Progenitor cell of endocrine pancreas (in vitro differentiated cells): ENCODE measurements at regions not wholly inside any gene's neighbourhood (a gene's known extent, or its start where the extent isn't known, plus 50 kb on each side); places are given as distances from the start of the nearest gene placed in this dataset.

Experiments used
- DNase-seq: peaks from one replicate; pipeline ENCODE4 v3.0.0; 2021; ENCODE audit warnings: low spot score; ENCODE audit not compliant: unreplicated experiment
- H3K27ac Mint-ChIP-seq: 2 replicates; pipeline ENCODE4 v1.8.0; 2021; ENCODE audit warnings: mild to moderate bottlenecking, moderate library complexity, mixed read lengths
- H3K27me3 Mint-ChIP-seq: 2 replicates; pipeline ENCODE4 v1.8.0; 2021; ENCODE audit warnings: mixed read lengths
- H3K36me3 Mint-ChIP-seq: 2 replicates; pipeline ENCODE4 v1.8.0; 2022; ENCODE audit warnings: mixed read lengths; ENCODE audit not compliant: insufficient read depth
- H3K4me1 Mint-ChIP-seq: 2 replicates; pipeline ENCODE4 v1.8.0; 2021; ENCODE audit warnings: low read depth, mixed read lengths
- H3K4me3 Mint-ChIP-seq: 2 replicates; pipeline ENCODE4 v1.8.0; 2021; ENCODE audit warnings: low read depth, mild to moderate bottlenecking, moderate library complexity, mixed read lengths
- H3K9me3 Mint-ChIP-seq: 2 replicates; pipeline ENCODE4 v1.8.0; 2021; ENCODE audit warnings: low read depth, mixed read lengths
- TF ChIP-seq, protein P1 (sequence below): fragments of 200-600 bp; sonication (generic); IDR thresholded peaks from one replicate; pipeline ENCODE4 v1.5.0; 2021; ENCODE audit warnings: antibody characterized with exemption, mild to moderate bottlenecking; ENCODE audit not compliant: unreplicated experiment

DNA sequence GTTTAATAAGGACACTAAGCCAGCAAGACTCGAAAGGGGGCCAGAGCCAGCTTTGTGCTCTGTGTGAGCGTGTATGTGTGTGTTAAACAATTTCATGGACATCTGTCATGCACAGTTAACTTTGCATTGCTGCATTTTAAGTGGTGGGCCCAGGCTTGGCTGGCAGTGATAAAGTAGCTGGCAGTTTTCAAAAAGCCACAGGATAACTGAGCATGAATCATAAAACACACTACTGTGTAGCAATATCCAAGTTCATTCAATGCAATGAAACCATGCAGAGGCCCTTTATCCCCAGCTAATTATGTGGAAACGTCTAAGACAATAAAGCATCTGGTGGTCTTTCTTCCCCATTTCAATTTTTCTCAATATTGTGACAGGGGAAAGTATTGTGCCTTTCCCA is 132.9 kb downstream of the NKX6-1 start:
- DNase-seq, result no peak
- Mint-ChIP-seq H3K27me3 (no peaks in the 10 kb centered on the region), H3K4me1 (peaks cover 6% of the 10 kb centered on the region), H3K9me3 (peaks cover 12% of the 10 kb centered on the region), H3K4me3 (no peak overlapping the region), H3K36me3 (no peaks in the 10 kb centered on the region), H3K27ac (no peak overlapping the region)
- TF ChIP-seq, protein P1, sequence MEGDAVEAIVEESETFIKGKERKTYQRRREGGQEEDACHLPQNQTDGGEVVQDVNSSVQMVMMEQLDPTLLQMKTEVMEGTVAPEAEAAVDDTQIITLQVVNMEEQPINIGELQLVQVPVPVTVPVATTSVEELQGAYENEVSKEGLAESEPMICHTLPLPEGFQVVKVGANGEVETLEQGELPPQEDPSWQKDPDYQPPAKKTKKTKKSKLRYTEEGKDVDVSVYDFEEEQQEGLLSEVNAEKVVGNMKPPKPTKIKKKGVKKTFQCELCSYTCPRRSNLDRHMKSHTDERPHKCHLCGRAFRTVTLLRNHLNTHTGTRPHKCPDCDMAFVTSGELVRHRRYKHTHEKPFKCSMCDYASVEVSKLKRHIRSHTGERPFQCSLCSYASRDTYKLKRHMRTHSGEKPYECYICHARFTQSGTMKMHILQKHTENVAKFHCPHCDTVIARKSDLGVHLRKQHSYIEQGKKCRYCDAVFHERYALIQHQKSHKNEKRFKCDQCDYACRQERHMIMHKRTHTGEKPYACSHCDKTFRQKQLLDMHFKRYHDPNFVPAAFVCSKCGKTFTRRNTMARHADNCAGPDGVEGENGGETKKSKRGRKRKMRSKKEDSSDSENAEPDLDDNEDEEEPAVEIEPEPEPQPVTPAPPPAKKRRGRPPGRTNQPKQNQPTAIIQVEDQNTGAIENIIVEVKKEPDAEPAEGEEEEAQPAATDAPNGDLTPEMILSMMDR, result no peak

DNA sequence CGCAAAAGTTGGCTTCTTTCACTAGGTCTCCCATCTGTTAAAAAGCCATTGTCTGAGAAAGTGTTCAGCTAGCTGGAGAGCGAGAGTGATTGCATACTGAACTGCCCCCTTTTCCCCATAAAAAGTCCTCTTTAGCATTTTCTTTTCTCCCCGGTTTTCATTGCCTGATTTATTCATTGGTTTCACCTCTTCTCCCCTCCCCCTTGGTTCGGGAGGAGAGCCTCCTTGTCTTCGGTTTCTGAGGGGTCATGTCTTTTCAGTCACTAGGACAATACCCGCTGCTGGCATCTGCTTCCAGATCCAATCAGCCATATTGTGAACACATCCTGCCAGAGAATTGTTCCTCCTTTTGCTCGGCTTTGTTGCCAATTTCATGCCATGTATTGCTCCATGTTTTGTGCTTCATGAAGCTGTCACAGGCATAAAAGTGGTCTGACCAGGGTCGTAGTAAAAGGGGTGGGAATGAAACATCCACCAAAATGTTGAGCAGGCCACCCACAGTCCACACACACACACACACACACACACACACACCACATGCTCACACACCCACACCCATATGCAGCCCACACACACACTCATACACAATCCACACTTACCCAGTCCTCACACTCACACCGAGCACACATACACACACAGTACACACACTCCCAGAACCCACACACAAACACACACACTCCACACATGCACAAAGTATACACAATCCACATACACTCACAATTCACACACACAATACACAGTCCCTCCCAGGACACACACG is 136.0 kb downstream of the NKX6-1 start:
- no peak for DNase-seq
- Mint-ChIP-seq H3K4me3 (no peak overlapping the region), H3K27ac (no peak overlapping the region)

DNA sequence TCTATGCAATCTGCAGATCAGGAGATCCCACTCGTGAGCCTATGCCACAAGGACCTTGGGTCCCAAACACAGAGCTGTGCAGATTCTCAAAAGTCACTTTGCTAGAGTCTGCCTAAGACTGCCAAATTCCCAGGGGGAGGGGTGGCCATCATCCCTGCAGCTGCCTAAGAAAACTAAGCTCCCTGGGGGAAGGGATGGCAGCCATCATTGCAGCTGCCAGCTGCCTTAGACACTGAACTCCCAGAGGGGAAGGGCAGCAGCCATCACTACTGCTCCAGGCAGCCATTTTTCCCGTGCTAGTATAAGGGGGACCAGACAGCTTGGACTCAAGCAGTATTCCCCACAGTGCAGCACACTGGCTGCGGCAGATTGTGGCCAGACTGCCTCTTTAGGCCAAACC is 156.9 kb downstream of the NKX6-1 start:
- no peak for DNase-seq
- H3K36me3 Mint-ChIP-seq, result peaks cover 15% of the 10 kb centered on the region
- TF ChIP-seq, protein P1, result no peak
- H3K4me3 Mint-ChIP-seq, result no peak overlapping the region
- H3K9me3 Mint-ChIP-seq, result peaks cover 41% of the 10 kb centered on the region
- no peaks in the 10 kb centered on the region for H3K27me3 Mint-ChIP-seq
- H3K27ac Mint-ChIP-seq, result no peak overlapping the region
- H3K4me1 Mint-ChIP-seq, result no peaks in the 10 kb centered on the region

More for the DNA sequence above, 136.0 kb downstream of the NKX6-1 start:
- Mint-ChIP-seq H3K36me3 (no peaks in the 10 kb centered on the region), H3K27me3 (no peaks in the 10 kb centered on the region), H3K4me1 (peaks cover 6% of the 10 kb centered on the region), H3K9me3 (peaks cover 14% of the 10 kb centered on the region)
- TF ChIP-seq, protein P1, result no peak

DNA sequence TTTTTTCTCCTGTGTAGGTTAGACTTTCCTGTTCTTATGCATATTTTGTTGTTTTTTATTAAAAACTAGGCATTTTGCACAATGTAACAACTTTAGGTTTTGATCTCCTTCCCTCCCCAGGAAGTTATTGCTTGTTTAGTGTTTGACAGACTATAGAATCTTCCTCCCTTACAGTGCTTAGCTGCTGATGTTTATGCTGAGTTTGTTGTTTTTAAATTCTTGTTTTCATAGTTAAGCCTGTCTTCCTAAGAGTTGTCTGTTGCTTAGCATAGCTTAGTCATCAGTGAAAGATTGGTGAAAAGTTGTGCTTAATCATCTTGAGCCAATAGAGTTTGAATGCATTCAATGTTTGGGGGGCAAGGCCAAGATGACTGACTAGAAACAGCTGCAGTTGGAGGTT is 157.5 kb downstream of the NKX6-1 start:
- Mint-ChIP-seq H3K4me3 (no peak overlapping the region), H3K36me3 (peaks cover 15% of the 10 kb centered on the region), H3K27me3 (no peaks in the 10 kb centered on the region), H3K27ac (no peak overlapping the region), H3K4me1 (no peaks in the 10 kb centered on the region), H3K9me3 (peaks cover 46% of the 10 kb centered on the region)
- no peak for DNase-seq
- TF ChIP-seq, protein P1, result no peak

DNA sequence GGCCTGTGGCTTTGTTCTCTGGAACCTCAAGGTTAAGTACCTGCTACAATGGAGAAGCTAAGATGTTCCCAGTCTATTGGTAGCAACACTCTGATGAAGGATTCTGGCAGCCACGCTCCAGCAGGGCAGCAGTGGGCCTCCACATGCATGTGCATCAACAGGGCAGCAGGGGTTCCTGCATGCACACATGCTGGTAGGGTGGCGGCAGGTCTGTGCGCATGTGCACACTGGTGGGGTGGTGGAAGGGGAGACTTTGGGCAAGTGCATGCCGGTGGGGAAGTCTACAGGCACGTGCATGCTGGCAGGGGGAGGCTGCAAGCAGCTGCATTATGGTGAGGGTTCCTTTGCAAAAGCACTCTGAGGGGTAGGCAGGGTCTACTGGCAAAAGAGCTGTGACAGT is 160.7 kb downstream of the NKX6-1 start:
- H3K27me3 Mint-ChIP-seq, result no peaks in the 10 kb centered on the region
- H3K27ac Mint-ChIP-seq, result no peak overlapping the region
- H3K4me1 Mint-ChIP-seq, result no peaks in the 10 kb centered on the region
- TF ChIP-seq, protein P1, result no peak
- H3K36me3 Mint-ChIP-seq, result peaks cover 9% of the 10 kb centered on the region
- no peak for DNase-seq
- H3K9me3 Mint-ChIP-seq, result peaks cover 48% of the 10 kb centered on the region
- no peak overlapping the region for H3K4me3 Mint-ChIP-seq
